ENCODE measurements at regions not wholly inside any gene's neighbourhood (a gene's known extent, or its start where the extent isn't known, plus 50 kb on each side); places are given as distances from the start of the nearest gene placed in this dataset.

DNA sequence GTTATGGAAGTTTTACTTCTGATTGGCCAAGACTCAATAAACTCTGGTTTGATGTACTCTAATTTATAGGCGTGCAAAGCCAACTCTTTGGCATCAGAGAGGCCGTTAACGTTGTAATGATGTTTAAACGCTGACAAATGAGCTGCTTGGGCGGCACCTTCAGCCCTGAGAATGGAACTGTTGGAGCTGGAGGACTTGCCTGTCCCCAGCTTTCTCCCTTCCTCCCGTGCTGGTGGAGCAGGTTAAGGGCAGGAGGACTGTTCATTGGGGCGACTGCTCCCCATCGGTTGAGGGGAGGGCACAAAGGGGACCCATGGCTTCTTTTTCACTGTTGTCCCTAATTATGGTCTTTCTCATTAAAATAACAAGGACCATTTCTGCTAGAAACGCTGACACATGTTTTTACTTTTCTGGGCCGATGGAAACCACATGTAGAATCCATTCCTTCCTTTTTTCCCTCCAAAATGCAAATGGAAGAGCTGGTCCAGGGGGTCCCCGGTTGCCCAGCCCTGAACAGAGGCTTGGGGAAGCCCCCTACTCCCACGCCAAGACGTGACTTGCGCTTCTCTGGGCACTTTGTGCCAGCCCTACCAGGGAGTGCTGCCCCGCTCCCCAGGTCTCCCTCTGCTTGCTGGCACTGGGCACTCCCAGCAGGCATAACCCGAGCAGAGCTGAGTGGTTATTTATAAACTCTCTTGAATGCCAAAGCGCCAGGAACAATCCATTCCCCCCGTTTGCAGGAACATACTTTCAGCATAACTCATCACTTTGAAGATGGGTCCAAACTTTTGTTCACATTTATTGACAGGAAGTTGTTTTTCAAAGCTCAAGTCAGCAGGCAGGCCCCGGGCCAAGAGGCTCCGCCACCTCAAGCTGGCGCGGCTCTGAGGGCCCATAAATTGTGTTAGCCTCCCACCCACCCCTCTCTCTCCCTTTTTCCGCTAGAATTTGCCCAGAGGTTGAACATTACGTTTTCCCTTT, 170.1 kb downstream of the ASB1 start:
- peaks cover 3% of the 10 kb centered on the region for H3K4me1 Mint-ChIP-seq (ENCODE audit: unreplicated experiment)
- H3K4me3 Mint-ChIP-seq (ENCODE audit: unreplicated experiment): no peak overlapping the region
- no peak for DNase-seq (ENCODE audit: low spot score)
- no peaks in the 10 kb centered on the region for H3K36me3 Mint-ChIP-seq (ENCODE audit: low read depth, unreplicated experiment)
- H3K27ac Mint-ChIP-seq (ENCODE audit: unreplicated experiment): no peak overlapping the region
- TF ChIP-seq, protein P1, sequence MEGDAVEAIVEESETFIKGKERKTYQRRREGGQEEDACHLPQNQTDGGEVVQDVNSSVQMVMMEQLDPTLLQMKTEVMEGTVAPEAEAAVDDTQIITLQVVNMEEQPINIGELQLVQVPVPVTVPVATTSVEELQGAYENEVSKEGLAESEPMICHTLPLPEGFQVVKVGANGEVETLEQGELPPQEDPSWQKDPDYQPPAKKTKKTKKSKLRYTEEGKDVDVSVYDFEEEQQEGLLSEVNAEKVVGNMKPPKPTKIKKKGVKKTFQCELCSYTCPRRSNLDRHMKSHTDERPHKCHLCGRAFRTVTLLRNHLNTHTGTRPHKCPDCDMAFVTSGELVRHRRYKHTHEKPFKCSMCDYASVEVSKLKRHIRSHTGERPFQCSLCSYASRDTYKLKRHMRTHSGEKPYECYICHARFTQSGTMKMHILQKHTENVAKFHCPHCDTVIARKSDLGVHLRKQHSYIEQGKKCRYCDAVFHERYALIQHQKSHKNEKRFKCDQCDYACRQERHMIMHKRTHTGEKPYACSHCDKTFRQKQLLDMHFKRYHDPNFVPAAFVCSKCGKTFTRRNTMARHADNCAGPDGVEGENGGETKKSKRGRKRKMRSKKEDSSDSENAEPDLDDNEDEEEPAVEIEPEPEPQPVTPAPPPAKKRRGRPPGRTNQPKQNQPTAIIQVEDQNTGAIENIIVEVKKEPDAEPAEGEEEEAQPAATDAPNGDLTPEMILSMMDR (IDR thresholded peaks at IDR 0.05; ENCODE audit: unreplicated experiment): no peak
- peaks cover 2% of the 10 kb centered on the region for H3K27me3 Mint-ChIP-seq (ENCODE audit: unreplicated experiment)
- no peaks in the 10 kb centered on the region for H3K9me3 Mint-ChIP-seq (ENCODE audit: unreplicated experiment)

DNA sequence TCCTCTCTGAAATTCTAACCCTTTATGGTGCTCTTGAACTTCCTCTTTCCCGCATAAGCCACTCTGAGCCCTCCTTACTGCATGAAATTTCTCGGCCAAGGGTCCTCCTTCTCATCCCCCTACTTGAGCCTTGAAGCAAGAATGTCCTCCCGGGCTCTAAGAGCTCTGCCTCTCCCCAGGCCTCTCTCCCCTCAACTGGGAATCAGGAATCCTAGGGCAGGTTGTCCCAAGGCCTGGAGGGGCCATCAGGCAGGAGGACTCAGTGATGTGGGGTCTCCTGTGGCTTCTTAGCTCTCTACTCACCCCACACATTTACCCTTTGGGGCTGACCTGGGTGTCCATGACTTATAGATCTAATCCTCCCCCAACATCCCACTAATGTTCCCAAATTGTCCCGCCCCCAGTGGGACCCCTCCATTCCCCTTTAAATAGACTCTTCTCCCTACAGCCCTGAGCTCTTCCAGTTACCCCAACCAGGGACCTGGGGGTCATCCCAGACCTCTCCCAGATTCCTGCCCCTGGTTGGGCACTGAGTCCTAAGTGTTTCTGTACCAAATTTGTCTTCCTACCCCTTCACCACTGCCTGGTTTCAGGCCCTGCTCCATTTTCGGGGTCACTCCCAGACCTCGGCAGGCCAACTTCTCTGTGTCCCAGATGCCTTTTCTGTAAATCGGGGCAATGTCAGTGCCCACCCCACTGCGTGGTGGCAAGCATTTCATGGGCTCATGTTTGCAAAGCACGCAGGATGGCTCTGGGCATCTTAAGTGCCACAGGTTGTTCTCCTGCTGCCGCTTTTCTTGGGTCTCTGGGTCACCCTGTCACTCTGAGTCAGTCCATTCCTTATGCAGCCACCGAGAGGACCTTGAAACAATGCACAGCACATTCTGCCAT, 171.2 kb downstream of the ASB1 start:
- H3K4me1 Mint-ChIP-seq (ENCODE audit: unreplicated experiment): peaks cover 3% of the 10 kb centered on the region
- no peak overlapping the region for H3K4me3 Mint-ChIP-seq (ENCODE audit: unreplicated experiment)
- no peak overlapping the region for H3K27ac Mint-ChIP-seq (ENCODE audit: unreplicated experiment)
- H3K36me3 Mint-ChIP-seq (ENCODE audit: low read depth, unreplicated experiment): no peaks in the 10 kb centered on the region
- no peaks in the 10 kb centered on the region for H3K9me3 Mint-ChIP-seq (ENCODE audit: unreplicated experiment)
- no peak for DNase-seq (ENCODE audit: low spot score)
- H3K27me3 Mint-ChIP-seq (ENCODE audit: unreplicated experiment): peaks cover 2% of the 10 kb centered on the region
- TF ChIP-seq, protein P1 (IDR thresholded peaks at IDR 0.05; ENCODE audit: unreplicated experiment): no peak

DNA sequence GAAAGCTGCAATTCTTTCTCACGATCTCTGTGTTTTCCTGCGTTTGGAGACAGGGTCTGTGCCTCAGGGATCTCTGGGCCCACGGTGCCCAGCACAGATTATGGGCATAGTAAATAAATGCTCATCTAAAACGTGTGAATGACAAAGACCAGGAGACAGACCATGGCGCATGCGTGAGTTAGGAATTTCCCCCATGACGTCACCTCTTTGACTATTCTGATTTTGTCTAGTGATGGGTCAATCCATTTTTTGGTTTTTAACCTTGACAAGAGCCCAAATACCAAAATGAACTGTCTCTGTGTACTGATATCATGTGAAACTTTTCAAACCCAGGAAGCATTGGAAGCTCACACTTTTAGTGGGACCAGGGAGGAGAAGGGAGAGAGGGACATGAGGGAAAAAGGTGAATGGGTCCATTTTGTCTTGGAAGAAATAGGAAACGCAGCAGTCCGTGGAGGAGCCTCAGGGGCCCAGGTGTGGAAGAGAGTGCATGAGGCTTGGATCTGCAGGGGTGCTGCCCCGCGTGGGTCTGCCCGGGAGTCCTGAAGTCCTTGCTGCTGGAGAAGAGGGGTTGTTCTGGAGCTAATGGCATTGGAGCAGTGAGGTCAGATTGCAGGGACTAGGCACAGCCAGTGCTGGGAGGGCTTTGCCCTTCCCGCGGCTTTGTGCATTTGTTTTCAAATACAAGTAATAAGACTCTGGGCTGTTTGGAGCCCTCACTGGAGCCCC, 172.2 kb downstream of the ASB1 start:
- no peak for DNase-seq (ENCODE audit: low spot score)
- Mint-ChIP-seq H3K9me3 (ENCODE audit: unreplicated experiment) (no peaks in the 10 kb centered on the region), H3K36me3 (ENCODE audit: low read depth, unreplicated experiment) (no peaks in the 10 kb centered on the region), H3K27ac (ENCODE audit: unreplicated experiment) (no peak overlapping the region), H3K4me3 (ENCODE audit: unreplicated experiment) (no peak overlapping the region), H3K4me1 (ENCODE audit: unreplicated experiment) (peaks cover 3% of the 10 kb centered on the region), H3K27me3 (ENCODE audit: unreplicated experiment) (peaks cover 2% of the 10 kb centered on the region)
- TF ChIP-seq, protein P1 (IDR thresholded peaks at IDR 0.05; ENCODE audit: unreplicated experiment): no peak

DNA sequence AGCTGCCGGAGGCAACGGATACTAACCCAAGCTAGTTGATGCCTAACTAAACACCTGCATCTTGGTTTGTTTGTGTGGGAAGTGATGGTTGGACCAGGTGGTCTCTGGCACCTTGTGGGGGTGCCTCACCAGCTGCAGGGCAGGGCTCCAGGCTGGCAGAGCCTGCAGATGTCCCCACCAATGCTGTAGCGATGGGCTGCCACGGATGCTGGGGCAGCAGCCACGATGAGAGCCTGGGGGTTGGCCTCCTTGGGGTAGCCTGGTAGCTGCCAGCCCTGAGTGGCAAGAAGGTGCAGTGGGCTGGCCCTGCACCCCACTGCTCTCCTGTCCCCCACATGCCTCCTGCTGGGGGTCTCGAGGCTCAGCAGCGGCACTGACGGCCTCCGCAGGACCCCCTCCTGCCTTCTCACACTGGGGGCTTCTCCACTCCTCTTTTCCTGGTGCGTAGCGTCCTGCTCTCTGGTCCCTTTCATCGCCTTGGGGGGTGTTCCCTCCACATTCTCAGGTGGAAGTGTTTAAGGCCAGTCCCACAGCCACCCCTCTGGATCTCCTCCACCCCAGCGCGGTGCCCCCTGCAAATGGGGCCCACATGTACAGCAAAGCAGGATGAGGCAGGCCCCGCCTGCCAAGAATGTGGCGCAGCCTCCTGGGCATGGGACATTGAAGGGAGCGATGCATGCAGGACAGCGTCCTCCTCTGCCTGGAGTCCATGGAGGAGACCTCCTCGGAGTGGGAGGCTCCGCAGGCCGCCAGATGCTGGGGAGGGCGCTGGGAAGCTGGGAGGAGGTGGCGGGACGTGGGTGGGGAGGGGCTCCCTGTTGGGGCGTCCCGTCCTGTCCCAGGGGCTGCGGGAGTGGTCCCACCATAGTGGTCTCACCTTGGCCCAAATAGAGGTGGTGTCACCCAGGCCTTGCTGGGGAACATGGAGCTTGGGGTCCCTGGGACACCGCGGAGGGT, 173.1 kb downstream of the ASB1 start:
- H3K4me1 Mint-ChIP-seq (ENCODE audit: unreplicated experiment): peaks cover 3% of the 10 kb centered on the region
- no peaks in the 10 kb centered on the region for H3K9me3 Mint-ChIP-seq (ENCODE audit: unreplicated experiment)
- H3K27me3 Mint-ChIP-seq (ENCODE audit: unreplicated experiment): peaks cover 2% of the 10 kb centered on the region
- no peaks in the 10 kb centered on the region for H3K36me3 Mint-ChIP-seq (ENCODE audit: low read depth, unreplicated experiment)
- H3K27ac Mint-ChIP-seq (ENCODE audit: unreplicated experiment): no peak overlapping the region
- no peak overlapping the region for H3K4me3 Mint-ChIP-seq (ENCODE audit: unreplicated experiment)
- no peak for DNase-seq (ENCODE audit: low spot score)
- TF ChIP-seq, protein P1 (IDR thresholded peaks at IDR 0.05; ENCODE audit: unreplicated experiment): no peak

All from endothelial cell (in vitro differentiated cells).